GM19023 (cell line): ENCODE measurements at regions not wholly inside any gene's neighbourhood (a gene's known extent, or its start where the extent isn't known, plus 50 kb on each side); places are given as distances from the start of the nearest gene placed in this dataset.

Source experiments
- ATAC-seq: cut with Tn5 transposase; IDR thresholded peaks from one replicate; pipeline ENCODE4 v1.9.1; 2021; ENCODE audit warnings: mild to moderate bottlenecking, moderate library complexity; ENCODE audit not compliant: unreplicated experiment

- ATAC-seq: no peak
Observed at GRCh38 chr5:52710310-52710971, 77.3 kb upstream of the ITGA1 start.

- no peak for ATAC-seq
Observed at GRCh38 chr5:52710972-52711596, 76.6 kb upstream of the ITGA1 start.

- no peak for ATAC-seq
Observed at GRCh38 chr5:52712354-52712753, 75.4 kb upstream of the ITGA1 start.

GRCh38 chr5:52725065-52725746 is 62.5 kb upstream of the ITGA1 start:
- ATAC-seq: no peak

GRCh38 chr5:52725808-52726207 is 61.9 kb upstream of the ITGA1 start:
- ATAC-seq: no peak

GRCh38 chr5:52727020-52727419 is 60.7 kb upstream of the ITGA1 start:
- no peak for ATAC-seq

- no peak for ATAC-seq
Observed at GRCh38 chr5:52727576-52727975, 60.1 kb upstream of the ITGA1 start.

- no peak for ATAC-seq
Observed at GRCh38 chr5:52728224-52728623, 59.5 kb upstream of the ITGA1 start.

GRCh38 chr5:52728686-52729085 is 59.0 kb upstream of the ITGA1 start:
- ATAC-seq: no peak

- ATAC-seq: no peak
Observed at GRCh38 chr5:52731274-52732027, 56.3 kb upstream of the ITGA1 start.

- no peak for ATAC-seq
Observed at GRCh38 chr5:52734557-52734956, 53.2 kb upstream of the ITGA1 start.

GRCh38 chr5:52735139-52735538 is 52.6 kb upstream of the ITGA1 start:
- ATAC-seq: no peak
